Karpas-422 (cell line): ENCODE measurements at regions not wholly inside any gene's neighbourhood (a gene's known extent, or its start where the extent isn't known, plus 50 kb on each side); places are given as distances from the start of the nearest gene placed in this dataset.
A peak's percentile ranks its signal among the peaks of the same experiment; 100 is the strongest.

Experiments
- DNase-seq: peaks from one replicate; pipeline ENCODE4 v3.0.0-alpha.2; 2015
- H2AFZ ChIP-seq: fragments of 200-600 bp; sonication (generic); 2 replicates; pipeline ENCODE4 v1.6.1; 2014; ENCODE audit warnings: antibody characterized with exemption, low read length, mixed read lengths
- H3K27ac ChIP-seq: fragments of 200-600 bp; sonication (generic); 2 replicates; pipeline ENCODE4 v1.5.1; 2014; ENCODE audit warnings: mild to moderate bottlenecking, low read length, moderate library complexity
- H3K27me3 ChIP-seq: fragments of 200-600 bp; sonication (generic); 2 replicates; pipeline ENCODE4 v1.6.1; 2014; ENCODE audit warnings: low read length, mixed read lengths
- H3K36me3 ChIP-seq: fragments of 200-600 bp; sonication (generic); 2 replicates; pipeline ENCODE4 v1.6.1; 2014; ENCODE audit warnings: low read length, mixed read lengths; ENCODE audit not compliant: insufficient read depth
- H3K4me1 ChIP-seq: fragments of 200-600 bp; sonication (generic); 2 replicates; pipeline ENCODE4 v1.6.1; 2014; ENCODE audit warnings: mild to moderate bottlenecking, low read length, mixed read lengths
- H3K4me2 ChIP-seq: fragments of 200-600 bp; sonication (generic); 2 replicates; pipeline ENCODE4 v1.6.1; 2014; ENCODE audit warnings: low read length, low read depth, mild to moderate bottlenecking; ENCODE audit not compliant: poor library complexity, severe bottlenecking
- H3K4me3 ChIP-seq: fragments of 200-600 bp; sonication (generic); 2 replicates; pipeline ENCODE4 v1.5.1; 2014; ENCODE audit warnings: mild to moderate bottlenecking, antibody characterized with exemption, low read length, mixed read lengths
- H3K79me2 ChIP-seq: fragments of 200-600 bp; sonication (generic); 2 replicates; pipeline ENCODE4 v1.6.1; 2014; ENCODE audit warnings: mild to moderate bottlenecking, low read length, mixed read lengths
- H3K9ac ChIP-seq: fragments of 200-600 bp; sonication (generic); 2 replicates; pipeline ENCODE4 v1.6.0; 2014; ENCODE audit warnings: low read length
- H3K9me2 ChIP-seq: fragments of 200-600 bp; sonication (generic), shearing (Covaris generic); replicated peaks from 2 replicates; pipeline ENCODE4 v1.6.0; 2014; ENCODE audit warnings: mild to moderate bottlenecking, low read length, moderate library complexity; ENCODE audit not compliant: insufficient read depth
- H3K9me3 ChIP-seq: fragments of 300-700, 200-600 bp; sonication (generic); 2 replicates; pipeline ENCODE4 v1.6.1; 2014; ENCODE audit warnings: low read length, mixed read lengths
- H4K20me1 ChIP-seq: fragments of 200-600 bp; sonication (generic); 2 replicates; pipeline ENCODE4 v1.6.1; 2014; ENCODE audit warnings: mild to moderate bottlenecking, antibody characterized with exemption, low read length, low read depth; ENCODE audit not compliant: insufficient read depth

GRCh38 chr7:106767498-106768323, 97.4 kb upstream of the PIK3CG start:
- Histone ChIP-seq H2AFZ (peak overlapping the region; percentile 76), H3K27ac (no peak overlapping the region), H3K36me3 (no peaks in the 10 kb centered on the region), H3K9me2 (no peaks in the 10 kb centered on the region), H3K9me3 (no peaks in the 10 kb centered on the region), H3K4me2 (peak overlapping the region; percentile 32), H3K4me3 (peak overlapping the region; percentile 21; the same call in 1 of the 2 replicates), H4K20me1 (no peaks in the 10 kb centered on the region), H3K79me2 (no peaks in the 10 kb centered on the region), H3K4me1 (peaks cover 7% of the 10 kb centered on the region), H3K27me3 (no peaks in the 10 kb centered on the region), H3K9ac (no peak overlapping the region)
- DNase-seq, result no peak

GRCh38 chr7:106768324-106768751, 96.7 kb upstream of the PIK3CG start:
- no peaks in the 10 kb centered on the region for H3K27me3 ChIP-seq
- H3K9me2 ChIP-seq, result no peaks in the 10 kb centered on the region
- H4K20me1 ChIP-seq, result no peaks in the 10 kb centered on the region
- peak overlapping the region; percentile 32 for H3K4me2 ChIP-seq
- no peak for DNase-seq
- H3K4me1 ChIP-seq, result peaks cover 7% of the 10 kb centered on the region
- no peak overlapping the region for H3K27ac ChIP-seq
- no peak overlapping the region for H3K9ac ChIP-seq
- peak overlapping the region; percentile 76; the same call in 1 of the 2 replicates for H2AFZ ChIP-seq
- no peaks in the 10 kb centered on the region for H3K9me3 ChIP-seq
- no peaks in the 10 kb centered on the region for H3K36me3 ChIP-seq
- peak overlapping the region; percentile 21; the same call in 1 of the 2 replicates for H3K4me3 ChIP-seq
- no peaks in the 10 kb centered on the region for H3K79me2 ChIP-seq

- peaks cover 7% of the 10 kb centered on the region for H3K4me1 ChIP-seq
- no peaks in the 10 kb centered on the region for H3K79me2 ChIP-seq
- H3K4me3 ChIP-seq, result no peak overlapping the region
- no peak overlapping the region for H3K27ac ChIP-seq
- no peaks in the 10 kb centered on the region for H3K9me3 ChIP-seq
- H3K9ac ChIP-seq, result no peak overlapping the region
- no peaks in the 10 kb centered on the region for H3K9me2 ChIP-seq
- H3K27me3 ChIP-seq, result no peaks in the 10 kb centered on the region
- H3K4me2 ChIP-seq, result no peak overlapping the region
- H4K20me1 ChIP-seq, result no peaks in the 10 kb centered on the region
- H2AFZ ChIP-seq, result no peak overlapping the region
- no peaks in the 10 kb centered on the region for H3K36me3 ChIP-seq
- DNase-seq, result no peak
Observed at GRCh38 chr7:106770191-106770590, 94.9 kb upstream of the PIK3CG start.

GRCh38 chr7:106772655-106773108, 92.4 kb upstream of the PIK3CG start:
- no peak overlapping the region for H3K27ac ChIP-seq
- H3K36me3 ChIP-seq, result no peaks in the 10 kb centered on the region
- H4K20me1 ChIP-seq, result no peaks in the 10 kb centered on the region
- H3K9ac ChIP-seq, result no peak overlapping the region
- H3K9me3 ChIP-seq, result no peaks in the 10 kb centered on the region
- H2AFZ ChIP-seq, result no peak overlapping the region
- no peak for DNase-seq
- no peaks in the 10 kb centered on the region for H3K79me2 ChIP-seq
- no peak overlapping the region for H3K4me2 ChIP-seq
- no peaks in the 10 kb centered on the region for H3K9me2 ChIP-seq
- H3K4me1 ChIP-seq, result peaks cover 5% of the 10 kb centered on the region
- H3K4me3 ChIP-seq, result no peak overlapping the region
- no peaks in the 10 kb centered on the region for H3K27me3 ChIP-seq

- H4K20me1 ChIP-seq, result no peaks in the 10 kb centered on the region
- H3K79me2 ChIP-seq, result no peaks in the 10 kb centered on the region
- H3K9me3 ChIP-seq, result no peaks in the 10 kb centered on the region
- no peaks in the 10 kb centered on the region for H3K36me3 ChIP-seq
- H3K4me1 ChIP-seq, result no peaks in the 10 kb centered on the region
- H3K9ac ChIP-seq, result no peak overlapping the region
- no peak overlapping the region for H3K4me3 ChIP-seq
- no peaks in the 10 kb centered on the region for H3K9me2 ChIP-seq
- no peaks in the 10 kb centered on the region for H3K27me3 ChIP-seq
- no peak for DNase-seq
- H3K4me2 ChIP-seq, result no peak overlapping the region
- no peak overlapping the region for H3K27ac ChIP-seq
- no peak overlapping the region for H2AFZ ChIP-seq
Observed at GRCh38 chr7:106773228-106773627, 91.9 kb upstream of the PIK3CG start.

GRCh38 chr7:106773721-106774120, 91.4 kb upstream of the PIK3CG start:
- no peak overlapping the region for H3K9ac ChIP-seq
- H3K27me3 ChIP-seq, result no peaks in the 10 kb centered on the region
- no peak overlapping the region for H3K4me3 ChIP-seq
- H3K4me1 ChIP-seq, result no peaks in the 10 kb centered on the region
- no peaks in the 10 kb centered on the region for H3K36me3 ChIP-seq
- H3K9me3 ChIP-seq, result no peaks in the 10 kb centered on the region
- H2AFZ ChIP-seq, result no peak overlapping the region
- no peak overlapping the region for H3K4me2 ChIP-seq
- no peaks in the 10 kb centered on the region for H3K9me2 ChIP-seq
- no peak overlapping the region for H3K27ac ChIP-seq
- no peaks in the 10 kb centered on the region for H3K79me2 ChIP-seq
- no peaks in the 10 kb centered on the region for H4K20me1 ChIP-seq
- no peak for DNase-seq

GRCh38 chr7:106774213-106774767, 90.8 kb upstream of the PIK3CG start:
- Histone ChIP-seq H3K9ac (no peak overlapping the region), H3K9me3 (no peaks in the 10 kb centered on the region), H3K27me3 (no peaks in the 10 kb centered on the region), H3K36me3 (no peaks in the 10 kb centered on the region), H3K27ac (no peak overlapping the region), H3K9me2 (no peaks in the 10 kb centered on the region), H4K20me1 (no peaks in the 10 kb centered on the region), H3K4me2 (no peak overlapping the region), H3K79me2 (no peaks in the 10 kb centered on the region), H3K4me1 (no peaks in the 10 kb centered on the region), H2AFZ (no peak overlapping the region), H3K4me3 (no peak overlapping the region)
- no peak for DNase-seq

- no peaks in the 10 kb centered on the region for H3K4me1 ChIP-seq
- no peak overlapping the region for H3K9ac ChIP-seq
- no peaks in the 10 kb centered on the region for H3K9me3 ChIP-seq
- no peak overlapping the region for H3K4me3 ChIP-seq
- H2AFZ ChIP-seq, result no peak overlapping the region
- H3K27ac ChIP-seq, result no peak overlapping the region
- no peaks in the 10 kb centered on the region for H4K20me1 ChIP-seq
- no peaks in the 10 kb centered on the region for H3K27me3 ChIP-seq
- no peaks in the 10 kb centered on the region for H3K9me2 ChIP-seq
- no peaks in the 10 kb centered on the region for H3K79me2 ChIP-seq
- no peak overlapping the region for H3K4me2 ChIP-seq
- no peaks in the 10 kb centered on the region for H3K36me3 ChIP-seq
- no peak for DNase-seq
Observed at GRCh38 chr7:106774768-106775551, 90.1 kb upstream of the PIK3CG start.
